NCI-H82 treated with DMSO at 0.1 percent for 48 hours (cell line): ENCODE measurements at regions not wholly inside any gene's neighbourhood (a gene's known extent, or its start where the extent isn't known, plus 50 kb on each side); places are given as distances from the start of the nearest gene placed in this dataset.
A peak's percentile ranks its signal among the peaks of the same experiment; 100 is the strongest.
"Not testable (repeated sequence)": the region's sequence is repeated elsewhere in the genome, so short reads cannot be mapped to it uniquely, and the experiment has no call there.

Source experiments
- DNase-seq: peaks from one replicate; lab custom pipeline; 2025; ENCODE audit not compliant: unreplicated experiment; lab: John Stamatoyannopoulos, UW

DNA sequence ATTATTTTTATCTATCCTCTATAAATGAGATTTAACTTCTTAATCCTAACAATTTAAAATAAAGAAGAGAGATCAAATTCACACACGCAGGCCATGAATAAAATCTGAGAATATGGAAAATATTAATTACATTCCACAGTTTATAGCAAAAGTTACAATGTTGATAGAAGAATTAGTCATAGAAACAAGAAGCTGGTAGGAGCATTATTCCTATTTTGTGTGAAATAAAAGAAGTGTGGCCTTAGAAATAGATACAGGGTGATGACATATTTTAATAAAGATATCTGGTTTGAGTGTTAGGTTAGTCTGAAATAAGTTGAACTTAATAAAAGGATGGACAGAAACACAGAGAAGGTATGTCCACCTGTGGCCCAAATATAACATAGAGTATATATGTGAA is 790.4 kb upstream of the NUDT12 start:
- DNase-seq: no peak

- no peak for DNase-seq
Observed at GRCh38 chr5:104347119-104347708, 784.6 kb upstream of the NUDT12 start.

GRCh38 chr5:104345222-104346016 is 782.8 kb upstream of the NUDT12 start:
- no peak for DNase-seq

DNA sequence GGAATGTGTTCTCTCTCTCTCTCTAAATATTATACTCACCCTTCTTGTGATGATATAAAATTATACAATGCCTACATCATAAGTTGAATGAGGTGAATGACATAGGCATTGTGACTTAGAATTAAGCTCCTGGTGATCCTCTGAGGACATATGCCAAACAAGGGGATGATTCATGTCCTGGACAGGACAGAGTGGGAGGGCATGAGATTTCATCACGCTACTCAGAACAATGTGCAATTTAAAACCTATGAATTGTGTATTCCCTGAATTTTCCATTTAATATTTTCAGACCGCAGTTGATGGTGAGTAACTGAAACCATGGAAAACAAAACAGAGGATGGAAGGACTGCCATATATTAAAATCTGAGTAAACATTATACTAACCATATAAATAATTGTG is 782.2 kb upstream of the NUDT12 start:
- DNase-seq: no peak

- DNase-seq: no peak
Observed at GRCh38 chr5:104327801-104328200, 765.2 kb upstream of the NUDT12 start.

- no peak for DNase-seq
Observed at GRCh38 chr5:104326966-104327365, 764.4 kb upstream of the NUDT12 start.

- DNase-seq: no peak
Observed at GRCh38 chr5:104325356-104325755, 762.8 kb upstream of the NUDT12 start.

DNA sequence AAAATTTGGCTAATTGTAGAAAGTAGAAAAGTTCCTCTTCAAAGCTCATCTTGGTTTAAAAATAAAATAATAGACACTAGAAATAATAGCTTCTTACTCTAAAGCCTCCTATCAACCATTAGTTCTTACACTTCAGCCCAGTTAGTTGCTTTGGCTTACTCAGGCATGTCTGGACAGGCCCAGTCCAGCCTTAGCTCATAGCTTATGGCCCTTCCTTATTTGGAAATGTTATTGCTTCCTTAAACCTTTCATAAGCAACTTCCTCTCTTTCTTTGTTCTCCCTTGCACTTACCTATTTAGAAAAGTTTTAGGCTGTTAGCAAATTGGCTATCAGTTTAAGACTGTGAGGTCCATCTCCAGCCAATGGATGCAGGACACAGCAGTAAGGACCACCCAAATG is 754.1 kb upstream of the NUDT12 start:
- not testable (repeated sequence) for DNase-seq

DNA sequence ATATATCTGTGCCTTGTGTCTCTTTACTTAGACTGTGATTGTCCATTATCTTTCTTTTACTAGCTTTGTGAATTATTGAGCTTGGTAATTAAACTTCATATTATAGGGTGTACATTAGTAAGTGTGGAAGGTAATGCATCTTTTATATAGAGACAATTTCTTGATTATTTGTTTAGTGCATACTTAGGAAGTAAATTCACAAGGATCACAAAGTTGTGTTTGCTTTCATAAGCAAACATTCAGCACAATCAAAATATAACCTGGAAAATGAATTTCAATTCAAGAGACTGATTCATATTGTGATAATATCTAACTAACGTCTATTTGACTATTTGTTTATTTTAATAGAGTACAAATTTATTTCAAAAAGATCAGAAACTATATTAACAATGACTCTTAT is 749.9 kb upstream of the NUDT12 start:
- no peak for DNase-seq

GRCh38 chr5:104305602-104306001 is 743.0 kb upstream of the NUDT12 start:
- no peak for DNase-seq

DNA sequence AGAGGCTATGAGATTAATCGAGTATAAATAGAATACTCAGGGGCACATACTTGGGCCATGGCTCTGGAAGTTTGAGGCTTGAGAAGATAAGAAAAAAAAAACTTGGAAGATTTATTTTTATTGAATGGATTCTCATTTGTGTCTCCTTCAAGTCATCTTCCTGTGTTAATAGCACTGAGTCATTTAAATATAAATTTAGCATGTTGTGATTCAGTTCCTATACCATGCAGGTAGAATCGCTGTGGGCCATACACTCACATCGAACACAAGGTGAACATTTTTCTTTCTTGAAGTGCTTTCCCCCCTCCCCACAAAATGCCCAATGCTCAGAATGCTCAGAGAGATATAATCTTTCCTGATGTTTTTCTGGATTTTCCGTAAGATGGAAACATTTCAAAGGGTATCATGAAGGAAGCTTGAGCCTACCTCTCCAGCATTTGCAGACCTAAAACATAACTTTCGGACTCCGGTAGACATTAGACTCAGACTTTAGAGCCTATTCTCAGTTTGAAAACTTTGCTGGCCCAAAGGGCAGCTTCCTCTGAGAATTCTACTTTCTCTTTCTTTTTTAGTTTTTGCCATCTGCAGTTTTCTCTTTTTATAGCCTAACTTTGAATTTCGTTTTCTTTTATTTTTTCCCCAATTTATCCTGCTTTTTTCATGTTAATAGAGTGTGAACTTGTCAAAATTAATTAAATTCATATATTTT is 737.6 kb upstream of the NUDT12 start:
- no peak for DNase-seq

- no peak for DNase-seq
Observed at GRCh38 chr5:104298518-104298917, 735.9 kb upstream of the NUDT12 start.

GRCh38 chr5:104297076-104297475 is 734.5 kb upstream of the NUDT12 start:
- DNase-seq: no peak

GRCh38 chr5:104295991-104296390 is 733.4 kb upstream of the NUDT12 start:
- DNase-seq: no peak

DNA sequence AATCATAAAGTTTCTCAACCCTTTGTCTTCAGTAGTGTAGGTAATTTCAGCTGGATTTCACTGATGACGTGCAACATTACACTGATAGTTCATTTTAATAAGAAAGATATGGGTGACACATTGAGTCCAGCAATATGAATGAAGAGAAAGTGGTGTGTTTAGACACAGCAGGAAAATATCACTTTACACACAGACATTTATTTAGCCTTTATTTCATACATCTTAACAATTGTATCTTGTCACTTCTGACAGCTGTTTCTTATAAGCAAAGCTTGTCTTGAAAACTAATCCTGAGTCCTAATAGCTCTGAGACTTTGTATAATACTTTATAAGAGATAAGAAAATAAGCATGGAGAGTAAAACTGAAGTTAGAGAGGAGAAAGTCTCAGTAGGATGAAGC is 720.5 kb upstream of the NUDT12 start:
- DNase-seq: no peak

GRCh38 chr5:104273725-104274124 is 711.1 kb upstream of the NUDT12 start:
- no peak for DNase-seq

GRCh38 chr5:104267320-104268015 is 704.9 kb upstream of the NUDT12 start:
- DNase-seq: peak; percentile 36

GRCh38 chr5:104266161-104266560 is 703.6 kb upstream of the NUDT12 start:
- no peak for DNase-seq

- DNase-seq: no peak
Observed at GRCh38 chr5:104265531-104266140, 703.0 kb upstream of the NUDT12 start.

- no peak for DNase-seq
Observed at GRCh38 chr5:104247260-104247659, 684.7 kb upstream of the NUDT12 start.

- no peak for DNase-seq
Observed at GRCh38 chr5:104241046-104241445, 678.5 kb upstream of the NUDT12 start.
